HepG2 (cell line): ENCODE measurements at regions not wholly inside any gene's neighbourhood (a gene's known extent, or its start where the extent isn't known, plus 50 kb on each side); places are given as distances from the start of the nearest gene placed in this dataset.

ENCODE experiments used
- ATAC-seq: fragments of 200-7000 bp; cut with Tn5 transposase; 3 replicates; pipeline ENCODE4 v1.9.1; 2020; ENCODE audit warnings: mild to moderate bottlenecking, moderate library complexity
- BruUV-seq: library from RNA; stranded (reverse); fragments of 400-500 nt; replicated peaks from 2 replicates; lab custom pipeline; 2021; lab: Mats Ljungman, UMichigan
- CTCF ChIA-PET: fragments of 300-600 bp; formaldehyde crosslinking; extraction: SDS; loops from one replicate; lab custom pipeline; 2021; ENCODE audit warnings: low total read pairs, inconsistent platforms, low intra/inter-chr PET ratio; lab: Yijun Ruan, JAX
- POLR2A ChIA-PET: fragments of 350-600 bp; sonication (Branson Sonifier 250); formaldehyde crosslinking; loops from one replicate; lab custom pipeline; 2020; ENCODE audit warnings: antibody characterized with exemption, inconsistent platforms; lab: Yijun Ruan, JAX
- DNase-seq: peaks from one replicate; pipeline ENCODE4 v3.0.0-alpha.2; 2015; ENCODE audit warnings: low spot score
- FAIRE-seq: peaks from 3 replicates; lab custom pipeline; 2011; peaks lifted over from hg19 to GRCh38; lab: Jason Lieb, UNC
- H2AFZ ChIP-seq: one replicate; pipeline ENCODE4 v1.6.1; 2011; ENCODE audit warnings: low read length, inconsistent platforms
- H3K27ac ChIP-seq: fragments of 300-600 bp; 3 replicates; pipeline ENCODE4 v1.8.0; 2011; ENCODE audit warnings: mixed run types, mild to moderate bottlenecking, mixed read lengths, low read length, inconsistent platforms; ENCODE audit not compliant: insufficient read depth; ENCODE audit errors: extremely low read length
- H3K27me3 ChIP-seq, 2 experiments: fragments of 200-600 bp in 1 of 2; 2 replicates in 1 of 2; 3 replicates in 1 of 2; pipeline versions ENCODE4 v1.6.0 to v1.8.0; 2011; ENCODE audit warnings: low read length in 2 of 2, mild to moderate bottlenecking in 2 of 2, moderate library complexity in 2 of 2, inconsistent platforms in 1 of 2; ENCODE audit not compliant: insufficient read depth in 2 of 2, control insufficient read depth in 1 of 2
- H3K36me3 ChIP-seq, 2 experiments: fragments of 200-600 bp in 1 of 2; replicated peaks in 1 of 2; 2 replicates in 1 of 2; 3 replicates in 1 of 2; pipeline versions ENCODE4 v1.5.1 to v1.8.0; 2011; ENCODE audit warnings: low read length in 2 of 2, inconsistent platforms in 1 of 2; ENCODE audit not compliant: insufficient read depth in 2 of 2, control insufficient read depth in 1 of 2
- H3K4me1 ChIP-seq: 2 replicates; pipeline ENCODE4 v1.5.1; 2012; ENCODE audit warnings: low read length, inconsistent platforms; ENCODE audit not compliant: insufficient read depth
- H3K4me2 ChIP-seq: 2 replicates; pipeline ENCODE4 v1.6.0; 2011; ENCODE audit warnings: low read depth, low read length, inconsistent platforms
- H3K4me3 ChIP-seq, 3 experiments: fragments of 200-600 bp in 1 of 3; sonication (generic), shearing (Covaris generic) in 1 of 3; replicated peaks in 1 of 3; 2 replicates each; pipeline ENCODE4 v1.5.1; 2011 to 2016; ENCODE audit warnings: low read length in 3 of 3, inconsistent platforms in 2 of 3, low read depth in 2 of 3, mild to moderate bottlenecking in 2 of 3, control low read depth in 1 of 3, mixed read lengths in 1 of 3; ENCODE audit not compliant: insufficient read depth in 1 of 3
- H3K79me2 ChIP-seq: one replicate; pipeline ENCODE4 v1.6.1; 2011; ENCODE audit warnings: low read length, inconsistent platforms; ENCODE audit not compliant: insufficient read depth
- H3K9ac ChIP-seq: 2 replicates; pipeline ENCODE4 v1.6.0; 2011; ENCODE audit warnings: mild to moderate bottlenecking, low read depth, low read length, inconsistent platforms; ENCODE audit not compliant: insufficient read depth
- H3K9me3 ChIP-seq: 2 replicates; pipeline ENCODE4 v1.5.1; 2012; ENCODE audit warnings: mild to moderate bottlenecking, low read length
- H4K20me1 ChIP-seq: 2 replicates; pipeline ENCODE4 v1.6.0; 2011; ENCODE audit warnings: inconsistent platforms, mild to moderate bottlenecking, low read length, moderate library complexity; ENCODE audit not compliant: insufficient read depth
- FOXP1 ChIP-seq, 2 experiments: fragments of 450-650 bp in 1 of 2; IDR thresholded peaks; 2 replicates each; pipeline ENCODE4 v1.6.1; 2017 to 2018; ENCODE audit warnings: antibody characterized with exemption in 1 of 2
- HDAC2 ChIP-seq: sonication (generic); formaldehyde crosslinking; IDR thresholded peaks from 2 replicates; pipeline ENCODE4 v1.4.0; 2020; ENCODE audit warnings: missing genetic modification reagents
- HMGA1 ChIP-seq: sonication (generic); formaldehyde crosslinking; conservative IDR thresholded peaks from 2 replicates; pipeline ENCODE4 v1.4.0; 2020; ENCODE audit warnings: missing genetic modification reagents
- HOXD1 ChIP-seq: sonication (generic); formaldehyde crosslinking; IDR thresholded peaks from 2 replicates; pipeline ENCODE4 v1.5.0; 2020; ENCODE audit warnings: missing genetic modification reagents
- MTA3 ChIP-seq: sonication (generic); formaldehyde crosslinking; IDR thresholded peaks from 2 replicates; pipeline ENCODE4 v1.4.0; 2020; ENCODE audit warnings: missing genetic modification reagents
- NFE2 ChIP-seq: sonication (generic); formaldehyde crosslinking; IDR thresholded peaks from 2 replicates; pipeline ENCODE4 v1.4.0; 2020; ENCODE audit warnings: missing genetic modification reagents
- RXRB ChIP-seq: IDR thresholded peaks from 2 replicates; pipeline ENCODE4 v1.6.1; 2016; ENCODE audit warnings: borderline replicate concordance, missing genetic modification reagents, missing compliant biosample characterization
- TCF7L2 ChIP-seq: IDR thresholded peaks from 2 replicates; pipeline ENCODE4 v1.6.1; 2011; ENCODE audit warnings: mild to moderate bottlenecking, low read depth, low read length, moderate library complexity
- ZNF510 ChIP-seq: sonication (generic); formaldehyde crosslinking; IDR thresholded peaks from 2 replicates; pipeline ENCODE4 v1.4.0; 2020; ENCODE audit warnings: low read depth, mild to moderate bottlenecking, missing genetic modification reagents
- ZNF543 ChIP-seq: sonication (generic); formaldehyde crosslinking; IDR thresholded peaks from 2 replicates; pipeline ENCODE4 v1.4.0; 2020; ENCODE audit warnings: mild to moderate bottlenecking, missing genetic modification reagents
- ZNF569 ChIP-seq: sonication (generic); formaldehyde crosslinking; IDR thresholded peaks from 2 replicates; pipeline ENCODE4 v1.5.0; 2020; ENCODE audit warnings: mild to moderate bottlenecking, missing genetic modification reagents, moderate library complexity, borderline replicate concordance
- ZNF605 ChIP-seq: sonication (generic); formaldehyde crosslinking; IDR thresholded peaks from 2 replicates; pipeline ENCODE4 v1.8.0; 2022; ENCODE audit warnings: mild to moderate bottlenecking, missing genetic modification reagents
- ZNF777 ChIP-seq: sonication (generic); formaldehyde crosslinking; IDR thresholded peaks from 2 replicates; pipeline ENCODE4 v1.4.0; 2020; ENCODE audit warnings: missing genetic modification reagents
- ZSCAN9 ChIP-seq: IDR thresholded peaks from 2 replicates; pipeline ENCODE4 v1.6.1; 2016; ENCODE audit warnings: borderline replicate concordance
- WGBS: methylation state at CpG from one replicate; pipeline ENCODE4 v1.1.6; 2017; ENCODE audit warnings: low lambda C conversion rate; 5-methylcytosine and 5-hydroxymethylcytosine counted together
- in situ Hi-C: cut with HindIII; loops from 2 replicates; pipeline ENCODE4 v1.10.0; 2017; ENCODE audit warnings: low pct_unique_long_range_greater_than_20kb; ENCODE audit not compliant: extremely low pct_ligation_motif_present
- intact Hi-C: fragments of 100-400 bp; cut with micrococcal nuclease; formaldehyde crosslinking; loops from one replicate; pipeline ENCODE4 v1.10.0; 2022; ENCODE audit not compliant: unreplicated experiment
- TF ChIP-seq, protein P1 (sequence below): sonication (generic); formaldehyde crosslinking; IDR thresholded peaks from 2 replicates; pipeline ENCODE4 v1.4.0; 2020; ENCODE audit warnings: missing genetic modification reagents

DNA sequence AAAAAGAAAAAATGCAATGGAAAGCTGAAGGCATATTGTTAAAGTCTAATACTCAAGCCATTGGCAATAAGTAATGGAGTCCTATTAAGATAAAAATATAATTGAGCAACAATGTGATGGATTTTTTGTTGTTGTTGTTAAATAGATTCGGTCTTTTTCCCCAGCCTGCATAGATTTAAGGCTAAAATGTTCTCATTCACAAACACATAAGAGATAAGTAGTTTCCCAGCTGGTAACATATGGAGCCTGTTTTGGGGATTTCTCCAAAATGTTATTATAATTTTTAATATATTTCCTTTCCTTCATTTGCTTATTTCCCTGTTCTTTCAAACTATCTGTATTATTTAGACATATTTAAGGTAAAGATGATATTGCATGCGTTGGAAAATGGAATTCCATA is 1149.1 kb upstream of the PRR20A start:
- DNase-seq = no peak
- Histone ChIP-seq H2AFZ (no peak overlapping the region), H3K79me2 (no peaks in the 10 kb centered on the region), H3K27ac (no peak overlapping the region), H4K20me1 (no peaks in the 10 kb centered on the region), H3K4me2 (no peak overlapping the region), H3K36me3 (no peaks in the 10 kb centered on the region), H3K9me3 (peaks cover 46% of the 10 kb centered on the region), H3K27me3 (no peaks in the 10 kb centered on the region), H3K4me1 (no peaks in the 10 kb centered on the region), H3K9ac (no peak overlapping the region), H3K4me3 (no peak overlapping the region)
- in situ Hi-C loops (no loop called here), intact Hi-C loops (no loop called here)
- no peak for FAIRE-seq
- TF ChIP-seq, protein P1, sequence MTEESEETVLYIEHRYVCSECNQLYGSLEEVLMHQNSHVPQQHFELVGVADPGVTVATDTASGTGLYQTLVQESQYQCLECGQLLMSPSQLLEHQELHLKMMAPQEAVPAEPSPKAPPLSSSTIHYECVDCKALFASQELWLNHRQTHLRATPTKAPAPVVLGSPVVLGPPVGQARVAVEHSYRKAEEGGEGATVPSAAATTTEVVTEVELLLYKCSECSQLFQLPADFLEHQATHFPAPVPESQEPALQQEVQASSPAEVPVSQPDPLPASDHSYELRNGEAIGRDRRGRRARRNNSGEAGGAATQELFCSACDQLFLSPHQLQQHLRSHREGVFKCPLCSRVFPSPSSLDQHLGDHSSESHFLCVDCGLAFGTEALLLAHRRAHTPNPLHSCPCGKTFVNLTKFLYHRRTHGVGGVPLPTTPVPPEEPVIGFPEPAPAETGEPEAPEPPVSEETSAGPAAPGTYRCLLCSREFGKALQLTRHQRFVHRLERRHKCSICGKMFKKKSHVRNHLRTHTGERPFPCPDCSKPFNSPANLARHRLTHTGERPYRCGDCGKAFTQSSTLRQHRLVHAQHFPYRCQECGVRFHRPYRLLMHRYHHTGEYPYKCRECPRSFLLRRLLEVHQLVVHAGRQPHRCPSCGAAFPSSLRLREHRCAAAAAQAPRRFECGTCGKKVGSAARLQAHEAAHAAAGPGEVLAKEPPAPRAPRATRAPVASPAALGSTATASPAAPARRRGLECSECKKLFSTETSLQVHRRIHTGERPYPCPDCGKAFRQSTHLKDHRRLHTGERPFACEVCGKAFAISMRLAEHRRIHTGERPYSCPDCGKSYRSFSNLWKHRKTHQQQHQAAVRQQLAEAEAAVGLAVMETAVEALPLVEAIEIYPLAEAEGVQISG (CRISPR knock-in tag) = no peak
- TF ChIP-seq ZNF569 (CRISPR knock-in tag) = no peak
- no peak for TF ChIP-seq MTA3 (CRISPR knock-in tag)
- no peak for TF ChIP-seq ZNF510 (CRISPR knock-in tag)
- no peak for TF ChIP-seq FOXP1 (IDR thresholded peaks at IDR 0.05)
- no peak for TF ChIP-seq FOXP1 (CRISPR knock-in tag; IDR thresholded peaks at IDR 0.05)
- TF ChIP-seq HOXD1 = no peak
- TF ChIP-seq NFE2 (CRISPR knock-in tag) = no peak
- no peak for TF ChIP-seq ZNF777 (CRISPR knock-in tag)
- TF ChIP-seq ZNF543 (CRISPR knock-in tag) = no peak
- TF ChIP-seq ZSCAN9 (CRISPR knock-in tag) = no peak
- no peak for TF ChIP-seq HMGA1
- no peak for TF ChIP-seq HDAC2
- TF ChIP-seq ZNF605 (CRISPR knock-in tag) = no peak
- TF ChIP-seq RXRB (CRISPR knock-in tag) = no peak
- TF ChIP-seq TCF7L2 = no peak
- CTCF ChIA-PET = no interaction called here
- ATAC-seq = no peak
- POLR2A ChIA-PET = no interaction called here
- WGBS = 2% methylated on average over 2 of the region's 2 CpGs
- no TSS peak for BruUV-seq
